ENCODE measurements at regions not wholly inside any gene's neighbourhood (a gene's known extent, or its start where the extent isn't known, plus 50 kb on each side); places are given as distances from the start of the nearest gene placed in this dataset.

- no peak for TF ChIP-seq CTCF (IDR thresholded peaks at IDR 0.05; ENCODE audit: insufficient read depth, low read length)
- no peak for TF ChIP-seq REST (IDR thresholded peaks at IDR 0.05; ENCODE audit: insufficient replicate concordance, low read depth)
Measured at GRCh38 chr10:130715686-130716670, 579.8 kb downstream of the GLRX3 start.
